CD1c-positive myeloid dendritic cell (primary cell): ENCODE measurements at regions not wholly inside any gene's neighbourhood (a gene's known extent, or its start where the extent isn't known, plus 50 kb on each side); places are given as distances from the start of the nearest gene placed in this dataset.

Experiments
- DNase-seq: peaks from one replicate; pipeline ENCODE4 v3.0.0-alpha.2; 2016; ENCODE audit errors: extremely low spot score

GRCh38 chr20:58162986-58163385, 65.5 kb downstream of the ANKRD60 start:
- no peak for DNase-seq

- no peak for DNase-seq
Measured at GRCh38 chr20:58161192-58161591, 67.3 kb downstream of the ANKRD60 start.

GRCh38 chr20:58160451-58161061, 67.9 kb downstream of the ANKRD60 start:
- DNase-seq, result no peak

GRCh38 chr20:58155148-58155925, 73.1 kb downstream of the ANKRD60 start:
- no peak for DNase-seq

GRCh38 chr20:58154113-58154512, 74.3 kb downstream of the ANKRD60 start:
- DNase-seq, result no peak

- no peak for DNase-seq
Measured at GRCh38 chr20:58153121-58153520, 75.3 kb downstream of the ANKRD60 start.

GRCh38 chr20:58150772-58151171, 77.7 kb downstream of the ANKRD60 start:
- DNase-seq, result no peak

GRCh38 chr20:58149437-58150091, 78.9 kb downstream of the ANKRD60 start:
- DNase-seq, result no peak

- DNase-seq, result no peak
Measured at GRCh38 chr20:58148891-58149290, 79.6 kb downstream of the ANKRD60 start.

GRCh38 chr20:58147628-58148370, 80.7 kb downstream of the ANKRD60 start:
- no peak for DNase-seq

GRCh38 chr20:58146746-58147140, 81.7 kb downstream of the ANKRD60 start:
- no peak for DNase-seq

GRCh38 chr20:58146081-58146745, 82.2 kb downstream of the ANKRD60 start:
- DNase-seq, result no peak

- no peak for DNase-seq
Measured at GRCh38 chr20:58145506-58146080, 82.9 kb downstream of the ANKRD60 start.

GRCh38 chr20:58144096-58144495, 84.4 kb downstream of the ANKRD60 start:
- no peak for DNase-seq

- no peak for DNase-seq
Measured at GRCh38 chr20:58143531-58143930, 84.9 kb downstream of the ANKRD60 start.

- DNase-seq, result no peak
Measured at GRCh38 chr20:58142843-58143185, 85.6 kb downstream of the ANKRD60 start.

- no peak for DNase-seq
Measured at GRCh38 chr20:58141971-58142842, 86.2 kb downstream of the ANKRD60 start.

- no peak for DNase-seq
Measured at GRCh38 chr20:58141496-58141895, 87.0 kb downstream of the ANKRD60 start.

GRCh38 chr20:58140787-58141425, 87.5 kb downstream of the ANKRD60 start:
- no peak for DNase-seq
